CD14-positive monocyte (primary cell): ENCODE measurements at regions not wholly inside any gene's neighbourhood (a gene's known extent, or its start where the extent isn't known, plus 50 kb on each side); places are given as distances from the start of the nearest gene placed in this dataset.
"Not testable (repeated sequence)": the region's sequence is repeated elsewhere in the genome, so short reads cannot be mapped to it uniquely, and the experiment has no call there.

ENCODE experiments used
- DNase-seq, 3 donors: peaks; one replicate each; pipeline ENCODE4 v3.0.0-alpha.2; 2011 to 2022
- H2AFZ ChIP-seq: 2 replicates; pipeline ENCODE4 v1.6.0; 2012; ENCODE audit warnings: mild to moderate bottlenecking, low read depth, low read length, inconsistent platforms; ENCODE audit not compliant: insufficient read depth, poor library complexity, severe bottlenecking
- H3K27ac ChIP-seq, 2 donors: 1 replicate in 1 of 2; 2 replicates in 1 of 2; pipeline ENCODE4 v1.5.1; 2012 to 2013; ENCODE audit warnings: low read length in 2 of 2, control low read depth in 1 of 2, inconsistent platforms in 1 of 2, low read depth in 1 of 2, mild to moderate bottlenecking in 1 of 2
- H3K27me3 ChIP-seq, 2 donors: one replicate each; pipeline versions ENCODE4 v1.6.0 to v1.6.1; 2011 to 2013; ENCODE audit warnings: low read length in 2 of 2; ENCODE audit not compliant: control insufficient read depth in 2 of 2, insufficient read depth in 2 of 2
- H3K36me3 ChIP-seq, 2 donors: replicated peaks in 1 of 2; 1 replicate in 1 of 2; 2 replicates in 1 of 2; pipeline versions ENCODE4 v1.5.1 to v1.6.1; 2012 to 2013; ENCODE audit warnings: low read length in 2 of 2, control low read depth in 1 of 2, inconsistent platforms in 1 of 2, mild to moderate bottlenecking in 1 of 2; ENCODE audit not compliant: insufficient read depth in 2 of 2, control insufficient read depth in 1 of 2
- H3K4me1 ChIP-seq, 2 donors: 1 replicate in 1 of 2; 2 replicates in 1 of 2; pipeline versions ENCODE4 v1.5.1 to v1.6.1; 2012 to 2013; ENCODE audit warnings: low read length in 2 of 2, control low read depth in 1 of 2, inconsistent platforms in 1 of 2, mild to moderate bottlenecking in 1 of 2, moderate library complexity in 1 of 2; ENCODE audit not compliant: insufficient read depth in 2 of 2, control insufficient read depth in 1 of 2
- H3K4me2 ChIP-seq: replicated peaks from 2 replicates; pipeline ENCODE3; 2012; ENCODE audit warnings: low read length, moderate library complexity, mild to moderate bottlenecking; ENCODE audit not compliant: poor library complexity, severe bottlenecking; ENCODE audit errors: extremely low read depth
- H3K4me3 ChIP-seq, 3 experiments: fragments of 200-600 bp in 1 of 3; sonication (generic) in 1 of 3; replicated peaks in 1 of 3; 1 replicate in 2 of 3; 2 replicates in 1 of 3; pipeline ENCODE4 v1.5.1; 2011 to 2013; ENCODE audit warnings: low read length in 3 of 3, mild to moderate bottlenecking in 3 of 3, control low read depth in 2 of 3, low read depth in 2 of 3, inconsistent platforms in 1 of 3, moderate library complexity in 1 of 3
- H3K79me2 ChIP-seq: 2 replicates; pipeline ENCODE4 v1.6.0; 2012; ENCODE audit warnings: mild to moderate bottlenecking, control low read depth, inconsistent platforms, low read length, moderate library complexity; ENCODE audit not compliant: insufficient read depth
- H3K9ac ChIP-seq: 2 replicates; pipeline ENCODE4 v1.6.0; 2017; ENCODE audit warnings: low read length, mild to moderate bottlenecking; ENCODE audit not compliant: insufficient read depth, poor library complexity, severe bottlenecking
- H3K9me3 ChIP-seq, 2 donors: replicated peaks in 1 of 2; 1 replicate in 1 of 2; 2 replicates in 1 of 2; pipeline versions ENCODE4 v1.5.1 to v1.6.1; 2012 to 2013; ENCODE audit warnings: low read length in 2 of 2, control low read depth in 1 of 2; ENCODE audit not compliant: control insufficient read depth in 1 of 2, insufficient read depth in 1 of 2
- H4K20me1 ChIP-seq: 2 replicates; pipeline ENCODE4 v1.6.0; 2012; ENCODE audit warnings: mild to moderate bottlenecking, low read length, control low read depth, moderate library complexity; ENCODE audit not compliant: insufficient read depth
- H3K27ac Mint-ChIP-seq, 7 donors: one replicate each; pipeline ENCODE4 v1.8.0; 2020; ENCODE audit warnings: mild to moderate bottlenecking in 7 of 7, mixed read lengths in 7 of 7, moderate library complexity in 6 of 7, inconsistent platforms in 2 of 7
- H3K27me3 Mint-ChIP-seq, 3 donors: one replicate each; pipeline ENCODE4 v1.8.0; 2021 to 2022; ENCODE audit warnings: low read depth in 3 of 3, mild to moderate bottlenecking in 3 of 3, mixed read lengths in 3 of 3, moderate library complexity in 3 of 3, inconsistent platforms in 1 of 3
- H3K36me3 Mint-ChIP-seq, 2 donors: one replicate each; pipeline ENCODE4 v1.8.0; 2020; ENCODE audit warnings: mixed read lengths in 2 of 2, inconsistent platforms in 1 of 2, mild to moderate bottlenecking in 1 of 2
- H3K4me1 Mint-ChIP-seq: one replicate; pipeline ENCODE4 v1.8.0; 2020; ENCODE audit warnings: mild to moderate bottlenecking, mixed read lengths
- H3K4me3 Mint-ChIP-seq, 2 donors: one replicate each; pipeline ENCODE4 v1.8.0; 2020; ENCODE audit warnings: mild to moderate bottlenecking in 2 of 2, mixed read lengths in 2 of 2, moderate library complexity in 1 of 2
- H3K9me3 Mint-ChIP-seq, 7 donors: one replicate each; pipeline ENCODE4 v1.8.0; 2020 to 2022; ENCODE audit warnings: mixed read lengths in 7 of 7, mild to moderate bottlenecking in 6 of 7, moderate library complexity in 6 of 7, inconsistent platforms in 2 of 7
- WGBS: methylation state at CpG from one replicate; pipeline ENCODE4 v1.1.5; 2013; ENCODE audit warnings: missing lambda C conversion rate; ENCODE audit not compliant: insufficient coverage; 5-methylcytosine and 5-hydroxymethylcytosine counted together
- intact Hi-C, 2 donors: fragments of 100-400 bp; cut with micrococcal nuclease; formaldehyde crosslinking; loops; one replicate each; pipeline versions ENCODE4 v1.15.0 to v1.15.1; 2023
- TF ChIP-seq, protein P1 (sequence below): fragments of 200-600 bp; IDR thresholded peaks from one replicate; pipeline ENCODE4 v1.8.0; 2022; ENCODE audit warnings: antibody characterized with exemption, mild to moderate bottlenecking

DNA sequence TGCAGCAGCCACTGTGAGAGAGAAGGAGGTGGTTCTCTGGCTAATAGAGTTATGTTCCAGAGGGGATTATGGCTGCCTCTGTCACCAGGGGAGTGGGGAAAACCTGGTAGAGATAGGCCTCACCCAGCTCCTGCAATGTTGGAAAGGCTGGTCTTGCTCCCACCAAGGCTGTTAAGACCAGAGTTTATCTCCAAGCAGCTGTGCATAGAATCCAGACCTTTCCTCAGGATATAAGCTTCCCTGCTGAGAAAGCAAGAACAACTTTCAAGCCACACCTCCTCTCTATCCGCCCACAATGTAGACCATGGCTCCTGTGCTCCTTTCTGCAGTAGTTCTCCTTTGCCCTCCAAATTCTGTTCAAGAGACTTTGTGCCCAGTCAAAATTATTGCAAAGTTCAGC is 1375.4 kb downstream of the REEP3 start:
- H4K20me1 ChIP-seq, result no peaks in the 10 kb centered on the region
- H3K4me2 ChIP-seq, result no peak overlapping the region
- H3K27ac Mint-ChIP-seq, result no peak overlapping the region
- TF ChIP-seq, protein P1, sequence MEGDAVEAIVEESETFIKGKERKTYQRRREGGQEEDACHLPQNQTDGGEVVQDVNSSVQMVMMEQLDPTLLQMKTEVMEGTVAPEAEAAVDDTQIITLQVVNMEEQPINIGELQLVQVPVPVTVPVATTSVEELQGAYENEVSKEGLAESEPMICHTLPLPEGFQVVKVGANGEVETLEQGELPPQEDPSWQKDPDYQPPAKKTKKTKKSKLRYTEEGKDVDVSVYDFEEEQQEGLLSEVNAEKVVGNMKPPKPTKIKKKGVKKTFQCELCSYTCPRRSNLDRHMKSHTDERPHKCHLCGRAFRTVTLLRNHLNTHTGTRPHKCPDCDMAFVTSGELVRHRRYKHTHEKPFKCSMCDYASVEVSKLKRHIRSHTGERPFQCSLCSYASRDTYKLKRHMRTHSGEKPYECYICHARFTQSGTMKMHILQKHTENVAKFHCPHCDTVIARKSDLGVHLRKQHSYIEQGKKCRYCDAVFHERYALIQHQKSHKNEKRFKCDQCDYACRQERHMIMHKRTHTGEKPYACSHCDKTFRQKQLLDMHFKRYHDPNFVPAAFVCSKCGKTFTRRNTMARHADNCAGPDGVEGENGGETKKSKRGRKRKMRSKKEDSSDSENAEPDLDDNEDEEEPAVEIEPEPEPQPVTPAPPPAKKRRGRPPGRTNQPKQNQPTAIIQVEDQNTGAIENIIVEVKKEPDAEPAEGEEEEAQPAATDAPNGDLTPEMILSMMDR, result no peak
- no peaks in the 10 kb centered on the region for H3K4me1 Mint-ChIP-seq
- H3K9me3 ChIP-seq, result peaks cover 0 to 14% of the 10 kb centered on the region in 2 donors
- peaks cover 5 to 15% (median 8%) of the 10 kb centered on the region in 7 donors for H3K9me3 Mint-ChIP-seq
- H2AFZ ChIP-seq, result no peak overlapping the region
- H3K27me3 ChIP-seq, result no peaks in the 10 kb centered on the region
- DNase-seq, result no peak
- WGBS, result 80% methylated on average over 1 of the region's 1 CpG
- H3K4me3 ChIP-seq, result no peak overlapping the region
- no peaks in the 10 kb centered on the region for H3K36me3 Mint-ChIP-seq
- H3K36me3 ChIP-seq, result no peaks in the 10 kb centered on the region
- H3K79me2 ChIP-seq, result no peaks in the 10 kb centered on the region
- no peak overlapping the region for H3K9ac ChIP-seq
- no peak overlapping the region for H3K27ac ChIP-seq
- no peak overlapping the region for H3K4me3 Mint-ChIP-seq
- H3K27me3 Mint-ChIP-seq, result no peaks in the 10 kb centered on the region
- no peaks in the 10 kb centered on the region for H3K4me1 ChIP-seq
- intact Hi-C loops, result no loop called here

DNA sequence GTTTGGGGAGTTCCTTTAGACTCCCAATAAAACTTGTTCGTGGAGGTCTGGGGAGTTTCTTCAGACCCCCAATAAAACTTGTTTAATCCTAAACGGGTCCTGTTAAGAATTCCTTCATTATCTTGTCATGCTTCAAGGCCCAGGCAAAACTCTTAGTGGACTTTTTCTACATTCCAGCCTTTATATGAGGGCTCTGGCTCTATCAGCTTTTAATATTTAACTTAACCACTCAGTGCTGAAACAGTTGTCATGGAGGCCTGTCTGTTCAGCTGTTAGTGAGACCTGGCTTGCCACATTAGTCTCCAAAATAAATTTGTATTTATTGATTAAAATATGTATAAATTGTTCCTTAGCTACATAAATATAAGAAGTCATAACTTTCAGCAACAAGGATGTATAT is 1385.1 kb downstream of the REEP3 start:
- H3K4me1 ChIP-seq, H3K36me3 Mint-ChIP-seq, intact Hi-C loops, H3K27ac Mint-ChIP-seq, H3K9me3 ChIP-seq, H3K4me3 Mint-ChIP-seq, H4K20me1 ChIP-seq, H3K9me3 Mint-ChIP-seq, H2AFZ ChIP-seq, DNase-seq, H3K4me2 ChIP-seq, H3K9ac ChIP-seq, H3K36me3 ChIP-seq, H3K79me2 ChIP-seq, H3K4me3 ChIP-seq, H3K27ac ChIP-seq, H3K27me3 Mint-ChIP-seq, H3K4me1 Mint-ChIP-seq, H3K27me3 ChIP-seq: not testable (repeated sequence)
- no CpG with 5 or more reads among the region's 2 CpGs for WGBS

DNA sequence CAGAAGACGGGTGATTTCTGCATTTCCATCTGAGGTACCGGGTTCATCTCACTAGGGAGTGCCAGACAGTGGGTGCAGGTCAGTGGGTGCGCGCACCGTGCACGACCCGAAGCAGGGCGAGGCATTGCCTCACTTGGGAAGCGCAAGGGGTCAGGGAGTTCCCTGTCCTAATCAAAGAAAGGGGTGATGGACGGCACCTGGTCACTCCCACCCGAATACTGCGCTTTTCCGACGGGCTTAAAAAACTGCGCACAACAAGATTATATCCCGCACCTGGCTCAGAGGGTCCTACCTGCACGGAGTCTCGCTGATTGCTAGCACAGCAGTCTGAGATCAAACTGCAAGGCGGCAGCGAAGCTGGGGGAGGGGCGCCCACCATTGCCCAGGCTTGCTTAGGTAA is 1403.1 kb downstream of the REEP3 start:
- H3K79me2 ChIP-seq, H3K4me3 Mint-ChIP-seq, intact Hi-C loops, H3K9ac ChIP-seq, H3K27ac ChIP-seq, DNase-seq, H3K36me3 ChIP-seq, H3K27me3 Mint-ChIP-seq, H3K36me3 Mint-ChIP-seq, H3K27me3 ChIP-seq, H3K9me3 ChIP-seq, H3K4me1 Mint-ChIP-seq, H3K4me2 ChIP-seq, H2AFZ ChIP-seq, H4K20me1 ChIP-seq, H3K4me3 ChIP-seq, H3K4me1 ChIP-seq: not testable (repeated sequence)
- peaks cover 0 to 11% (median 5%) of the 10 kb centered on the region in 7 donors for H3K9me3 Mint-ChIP-seq
- H3K27ac Mint-ChIP-seq, result peak overlapping the region in 1 of 7 donors; percentile 66
- WGBS, result 81% methylated on average over 16 of the region's 21 CpGs
